ENCODE measurements at regions not wholly inside any gene's neighbourhood (a gene's known extent, or its start where the extent isn't known, plus 50 kb on each side); places are given as distances from the start of the nearest gene placed in this dataset.

DNA sequence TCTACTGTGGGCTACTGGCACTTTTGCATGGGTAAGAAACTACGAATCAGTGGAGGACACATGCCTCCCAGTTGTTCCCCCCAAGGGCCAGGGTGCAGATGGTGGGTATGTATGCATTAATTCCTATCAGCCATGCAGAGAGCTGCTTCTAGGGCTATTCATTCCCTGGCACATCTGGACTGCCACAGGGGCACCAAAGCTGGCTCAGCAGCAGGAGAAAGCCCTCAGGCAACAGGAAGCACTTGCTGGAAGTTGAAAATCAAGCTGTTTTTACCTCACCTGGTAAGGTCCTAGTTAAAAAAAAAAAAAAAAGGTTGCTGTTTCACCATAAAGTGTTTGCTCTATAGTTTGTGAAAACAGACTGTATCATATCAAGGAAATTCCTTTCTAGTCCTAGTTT is 1342.6 kb downstream of the REEP3 start:
- no peak overlapping the region for H2AFZ ChIP-seq (ENCODE audit: low read depth, low read length)
- H3K4me1 ChIP-seq (ENCODE audit: control insufficient read depth, insufficient read depth, low read depth, low read length), result no peaks in the 10 kb centered on the region
- H3K27me3 ChIP-seq (ENCODE audit: control insufficient read depth in 1 of 2, insufficient read depth in 1 of 2, low read length in 2 of 2), result no peaks in the 10 kb centered on the region
- H3K14ac ChIP-seq (ENCODE audit: low read length in 2 of 2), result no peak overlapping the region
- H3K4me2 ChIP-seq (ENCODE audit: low read length, poor library complexity, severe bottlenecking), result no peak overlapping the region
- DNase-seq, result no peak
- no peak overlapping the region for H4K8ac ChIP-seq (ENCODE audit: low read length)
- no peak overlapping the region for H2BK5ac ChIP-seq (ENCODE audit: low read depth, low read length, poor library complexity, severe bottlenecking)
- no peak overlapping the region for H3K9ac ChIP-seq (ENCODE audit: low read length)
- H3K18ac ChIP-seq (ENCODE audit: low read depth in 1 of 2, low read length in 2 of 2), result no peak overlapping the region
- H3K79me1 ChIP-seq (replicated peaks; ENCODE audit: low read length, poor library complexity, severe bottlenecking), result no peaks in the 10 kb centered on the region
- no peak overlapping the region for H3K4me3 ChIP-seq (ENCODE audit: insufficient read depth in 1 of 2, low read depth in 1 of 2, low read length in 2 of 2)
- no peaks in the 10 kb centered on the region for H3K9me3 ChIP-seq (ENCODE audit: control insufficient read depth, low read length)
- no peak overlapping the region for H3K4ac ChIP-seq (ENCODE audit: low read depth in 1 of 2, low read length in 2 of 2)
- H3K23ac ChIP-seq (ENCODE audit: low read length in 2 of 2), result no peak overlapping the region
- no peak overlapping the region for H3K27ac ChIP-seq (ENCODE audit: low read length, poor library complexity, severe bottlenecking)
- 91% methylated on average over 1 of the region's 1 CpG for WGBS
- no peak overlapping the region for H2BK12ac ChIP-seq (ENCODE audit: low read length in 2 of 2)
- H2AK5ac ChIP-seq (ENCODE audit: low read length, severe bottlenecking), result no peak overlapping the region
- no peak overlapping the region for H2BK120ac ChIP-seq (ENCODE audit: low read depth, low read length)
- H2BK15ac ChIP-seq (ENCODE audit: low read depth, poor library complexity, severe bottlenecking), result no peak overlapping the region
- H4K91ac ChIP-seq (ENCODE audit: low read length), result no peak overlapping the region
- H3K36me3 ChIP-seq (ENCODE audit: control insufficient read depth in 1 of 2, insufficient read depth in 2 of 2, low read depth in 1 of 2, low read length in 2 of 2), result no peaks in the 10 kb centered on the region

- H4K8ac ChIP-seq (ENCODE audit: low read length), result no peak overlapping the region
- no peak overlapping the region for H2BK120ac ChIP-seq (ENCODE audit: low read depth, low read length)
- H3K4me3 ChIP-seq (ENCODE audit: insufficient read depth in 1 of 2, low read depth in 1 of 2, low read length in 2 of 2), result no peak overlapping the region
- H3K18ac ChIP-seq (ENCODE audit: low read depth in 1 of 2, low read length in 2 of 2), result no peak overlapping the region
- no peak overlapping the region for H4K91ac ChIP-seq (ENCODE audit: low read length)
- no peak overlapping the region for H2AK5ac ChIP-seq (ENCODE audit: low read length, severe bottlenecking)
- no peak overlapping the region for H3K4me2 ChIP-seq (ENCODE audit: low read length, poor library complexity, severe bottlenecking)
- 92% methylated on average over 1 of the region's 4 CpGs for WGBS
- H3K9me3 ChIP-seq (ENCODE audit: control insufficient read depth, low read length), result no peaks in the 10 kb centered on the region
- H2BK15ac ChIP-seq (ENCODE audit: low read depth, poor library complexity, severe bottlenecking), result no peak overlapping the region
- no peak overlapping the region for H3K14ac ChIP-seq (ENCODE audit: low read length in 2 of 2)
- no peaks in the 10 kb centered on the region for H3K27me3 ChIP-seq (ENCODE audit: control insufficient read depth in 1 of 2, insufficient read depth in 1 of 2, low read length in 2 of 2)
- H3K36me3 ChIP-seq (ENCODE audit: control insufficient read depth in 1 of 2, insufficient read depth in 2 of 2, low read depth in 1 of 2, low read length in 2 of 2), result no peaks in the 10 kb centered on the region
- H3K23ac ChIP-seq (ENCODE audit: low read length in 2 of 2), result no peak overlapping the region
- no peak overlapping the region for H2BK12ac ChIP-seq (ENCODE audit: low read length in 2 of 2)
- no peak overlapping the region for H3K9ac ChIP-seq (ENCODE audit: low read length)
- H3K4me1 ChIP-seq (ENCODE audit: control insufficient read depth, insufficient read depth, low read depth, low read length), result no peaks in the 10 kb centered on the region
- no peak overlapping the region for H3K27ac ChIP-seq (ENCODE audit: low read length, poor library complexity, severe bottlenecking)
- no peak overlapping the region for H2AFZ ChIP-seq (ENCODE audit: low read depth, low read length)
- no peak for DNase-seq
- no peaks in the 10 kb centered on the region for H3K79me1 ChIP-seq (replicated peaks; ENCODE audit: low read length, poor library complexity, severe bottlenecking)
- no peak overlapping the region for H3K4ac ChIP-seq (ENCODE audit: low read depth in 1 of 2, low read length in 2 of 2)
- no peak overlapping the region for H2BK5ac ChIP-seq (ENCODE audit: low read depth, low read length, poor library complexity, severe bottlenecking)
Measured at GRCh38 chr10:64867501-64867962, 1346.3 kb downstream of the REEP3 start.

GRCh38 chr10:64873088-64873487 is 1351.9 kb downstream of the REEP3 start:
- 90% methylated on average over 1 of the region's 3 CpGs for WGBS

GRCh38 chr10:64873959-64874358 is 1352.8 kb downstream of the REEP3 start:
- Histone ChIP-seq H2BK15ac (ENCODE audit: low read depth, poor library complexity, severe bottlenecking) (no peak overlapping the region), H3K4me2 (ENCODE audit: low read length, poor library complexity, severe bottlenecking) (no peak overlapping the region), H2BK120ac (ENCODE audit: low read depth, low read length) (no peak overlapping the region), H4K91ac (ENCODE audit: low read length) (no peak overlapping the region), H3K27ac (ENCODE audit: low read length, poor library complexity, severe bottlenecking) (no peak overlapping the region), H2BK5ac (ENCODE audit: low read depth, low read length, poor library complexity, severe bottlenecking) (no peak overlapping the region), H2AK5ac (ENCODE audit: low read length, severe bottlenecking) (no peak overlapping the region), H2BK12ac (ENCODE audit: low read length in 2 of 2) (no peak overlapping the region), H2AFZ (ENCODE audit: low read depth, low read length) (no peak overlapping the region), H3K23ac (ENCODE audit: low read length in 2 of 2) (no peak overlapping the region), H3K14ac (ENCODE audit: low read length in 2 of 2) (no peak overlapping the region), H3K79me1 (replicated peaks; ENCODE audit: low read length, poor library complexity, severe bottlenecking) (no peaks in the 10 kb centered on the region), H3K4me1 (ENCODE audit: control insufficient read depth, insufficient read depth, low read depth, low read length) (no peaks in the 10 kb centered on the region), H3K9me3 (ENCODE audit: control insufficient read depth, low read length) (no peaks in the 10 kb centered on the region), H3K4ac (ENCODE audit: low read depth in 1 of 2, low read length in 2 of 2) (no peak overlapping the region), H3K36me3 (ENCODE audit: control insufficient read depth in 1 of 2, insufficient read depth in 2 of 2, low read depth in 1 of 2, low read length in 2 of 2) (no peaks in the 10 kb centered on the region), H3K9ac (ENCODE audit: low read length) (no peak overlapping the region), H4K8ac (ENCODE audit: low read length) (no peak overlapping the region), H3K4me3 (ENCODE audit: insufficient read depth in 1 of 2, low read depth in 1 of 2, low read length in 2 of 2) (no peak overlapping the region), H3K18ac (ENCODE audit: low read depth in 1 of 2, low read length in 2 of 2) (no peak overlapping the region), H3K27me3 (ENCODE audit: control insufficient read depth in 1 of 2, insufficient read depth in 1 of 2, low read length in 2 of 2) (no peaks in the 10 kb centered on the region)
- WGBS, result 82% methylated on average over 2 of the region's 2 CpGs
- no peak for DNase-seq

More at GRCh38 chr10:64873088-64873487, 1351.9 kb downstream of the REEP3 start:
- Histone ChIP-seq H2BK12ac (ENCODE audit: low read length in 2 of 2) (no peak overlapping the region), H3K27ac (ENCODE audit: low read length, poor library complexity, severe bottlenecking) (no peak overlapping the region), H3K9ac (ENCODE audit: low read length) (no peak overlapping the region), H2BK120ac (ENCODE audit: low read depth, low read length) (no peak overlapping the region), H3K18ac (ENCODE audit: low read depth in 1 of 2, low read length in 2 of 2) (no peak overlapping the region), H3K14ac (ENCODE audit: low read length in 2 of 2) (no peak overlapping the region), H3K4me3 (ENCODE audit: insufficient read depth in 1 of 2, low read depth in 1 of 2, low read length in 2 of 2) (no peak overlapping the region), H3K79me1 (replicated peaks; ENCODE audit: low read length, poor library complexity, severe bottlenecking) (no peaks in the 10 kb centered on the region), H4K8ac (ENCODE audit: low read length) (no peak overlapping the region), H4K91ac (ENCODE audit: low read length) (no peak overlapping the region), H3K4me1 (ENCODE audit: control insufficient read depth, insufficient read depth, low read depth, low read length) (no peaks in the 10 kb centered on the region), H2AK5ac (ENCODE audit: low read length, severe bottlenecking) (no peak overlapping the region), H3K36me3 (ENCODE audit: control insufficient read depth in 1 of 2, insufficient read depth in 2 of 2, low read depth in 1 of 2, low read length in 2 of 2) (no peaks in the 10 kb centered on the region), H2BK15ac (ENCODE audit: low read depth, poor library complexity, severe bottlenecking) (no peak overlapping the region), H2BK5ac (ENCODE audit: low read depth, low read length, poor library complexity, severe bottlenecking) (no peak overlapping the region), H3K9me3 (ENCODE audit: control insufficient read depth, low read length) (no peaks in the 10 kb centered on the region), H3K27me3 (ENCODE audit: control insufficient read depth in 1 of 2, insufficient read depth in 1 of 2, low read length in 2 of 2) (no peaks in the 10 kb centered on the region), H2AFZ (ENCODE audit: low read depth, low read length) (no peak overlapping the region), H3K4me2 (ENCODE audit: low read length, poor library complexity, severe bottlenecking) (no peak overlapping the region), H3K23ac (ENCODE audit: low read length in 2 of 2) (no peak overlapping the region), H3K4ac (ENCODE audit: low read depth in 1 of 2, low read length in 2 of 2) (no peak overlapping the region)
- no peak for DNase-seq

Measured in mesenchymal stem cell (in vitro differentiated cells and primary cell).